Stomach (tissue), 4 donors: ENCODE measurements at regions not wholly inside any gene's neighbourhood (a gene's known extent, or its start where the extent isn't known, plus 50 kb on each side); places are given as distances from the start of the nearest gene placed in this dataset.
"Not testable (repeated sequence)": the region's sequence is repeated elsewhere in the genome, so short reads cannot be mapped to it uniquely, and the experiment has no call there.

Experiments
- POLR2A ChIP-seq, 4 donors: fragments of 450-650 bp; IDR thresholded peaks; one replicate each; pipeline ENCODE4 v1.6.1; 2016; ENCODE audit warnings: antibody characterized with exemption in 4 of 4, control low read depth in 2 of 4, mild to moderate bottlenecking in 1 of 4, moderate library complexity in 1 of 4
- POLR2AphosphoS5 ChIP-seq, 3 donors: sonication (generic); formaldehyde crosslinking; IDR thresholded peaks; one replicate each; pipeline ENCODE4 v1.6.1; 2016; ENCODE audit warnings: antibody characterized with exemption in 3 of 3
- TF ChIP-seq, protein P1 (sequence below), 7 experiments: fragments of 450-650 bp in 4 of 7; fragments of 200-600 bp in 3 of 7; sonication (generic) in 3 of 7; IDR thresholded peaks; one replicate each; pipeline ENCODE4 v1.5.1; 2016 to 2019; ENCODE audit warnings: antibody characterized with exemption in 7 of 7, control low read depth in 2 of 7, mild to moderate bottlenecking in 1 of 7

- TF ChIP-seq POLR2A, POLR2AphosphoS5 (IDR thresholded peaks at IDR 0.05): not testable (repeated sequence)
- TF ChIP-seq, protein P1, sequence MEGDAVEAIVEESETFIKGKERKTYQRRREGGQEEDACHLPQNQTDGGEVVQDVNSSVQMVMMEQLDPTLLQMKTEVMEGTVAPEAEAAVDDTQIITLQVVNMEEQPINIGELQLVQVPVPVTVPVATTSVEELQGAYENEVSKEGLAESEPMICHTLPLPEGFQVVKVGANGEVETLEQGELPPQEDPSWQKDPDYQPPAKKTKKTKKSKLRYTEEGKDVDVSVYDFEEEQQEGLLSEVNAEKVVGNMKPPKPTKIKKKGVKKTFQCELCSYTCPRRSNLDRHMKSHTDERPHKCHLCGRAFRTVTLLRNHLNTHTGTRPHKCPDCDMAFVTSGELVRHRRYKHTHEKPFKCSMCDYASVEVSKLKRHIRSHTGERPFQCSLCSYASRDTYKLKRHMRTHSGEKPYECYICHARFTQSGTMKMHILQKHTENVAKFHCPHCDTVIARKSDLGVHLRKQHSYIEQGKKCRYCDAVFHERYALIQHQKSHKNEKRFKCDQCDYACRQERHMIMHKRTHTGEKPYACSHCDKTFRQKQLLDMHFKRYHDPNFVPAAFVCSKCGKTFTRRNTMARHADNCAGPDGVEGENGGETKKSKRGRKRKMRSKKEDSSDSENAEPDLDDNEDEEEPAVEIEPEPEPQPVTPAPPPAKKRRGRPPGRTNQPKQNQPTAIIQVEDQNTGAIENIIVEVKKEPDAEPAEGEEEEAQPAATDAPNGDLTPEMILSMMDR (IDR thresholded peaks at IDR 0.05): not testable (repeated sequence)
Measured at GRCh38 chrX:5666689-5667088, 562.0 kb downstream of the NLGN4X start.
